Neural cell (in vitro differentiated cells): ENCODE measurements at regions not wholly inside any gene's neighbourhood (a gene's known extent, or its start where the extent isn't known, plus 50 kb on each side); places are given as distances from the start of the nearest gene placed in this dataset.

Source experiments
- H2AFZ ChIP-seq: fragments of 200-600, 300-800 bp; sonication (generic), shearing (Covaris generic); 2 replicates; pipeline ENCODE4 v1.6.0; 2014; ENCODE audit warnings: low read depth, mild to moderate bottlenecking, antibody characterized with exemption, low read length, moderate library complexity
- H3F3A ChIP-seq: fragments of 200-600 bp; shearing (Covaris generic); 2 replicates; pipeline ENCODE4 v1.6.1; 2016; ENCODE audit warnings: mild to moderate bottlenecking, moderate library complexity, mixed read lengths, antibody characterized with exemption, low read length; ENCODE audit not compliant: insufficient read depth, poor library complexity, severe bottlenecking
- H3K27ac ChIP-seq: fragments of 200-600, 300-800 bp; sonication (generic), shearing (Covaris generic); 2 replicates; pipeline ENCODE4 v1.5.1; 2014; ENCODE audit warnings: mild to moderate bottlenecking, low read length, moderate library complexity
- H3K27me3 ChIP-seq: fragments of 300-800, 200-600 bp; sonication (generic), shearing (Covaris generic); 2 replicates; pipeline ENCODE4 v1.6.0; 2014; ENCODE audit warnings: mild to moderate bottlenecking, low read depth, low read length, moderate library complexity; ENCODE audit not compliant: insufficient read depth
- H3K36me3 ChIP-seq: fragments of 300-800, 200-600 bp; sonication (generic), shearing (Covaris generic); 2 replicates; pipeline ENCODE4 v1.5.1; 2014; ENCODE audit warnings: mild to moderate bottlenecking, antibody characterized with exemption, low read length, moderate library complexity; ENCODE audit not compliant: insufficient read depth
- H3K4me2 ChIP-seq: fragments of 300-800, 200-600 bp; sonication (generic), shearing (Covaris generic); 2 replicates; pipeline ENCODE4 v1.6.0; 2014; ENCODE audit warnings: mild to moderate bottlenecking, low read length
- H3K4me3 ChIP-seq: fragments of 300-800, 200-600 bp; sonication (generic), shearing (Covaris generic); 2 replicates; pipeline ENCODE4 v1.5.1; 2014; ENCODE audit warnings: mild to moderate bottlenecking, low read length, moderate library complexity
- H3K79me2 ChIP-seq: fragments of 200-600 bp; shearing (Covaris generic); replicated peaks from 2 replicates; pipeline ENCODE4 v1.6.0; 2014; ENCODE audit warnings: mild to moderate bottlenecking, low read length, moderate library complexity; ENCODE audit not compliant: insufficient read depth
- H3K9ac ChIP-seq: fragments of 300-800, 200-600 bp; sonication (generic), shearing (Covaris generic); 2 replicates; pipeline ENCODE4 v1.6.1; 2016; ENCODE audit warnings: mild to moderate bottlenecking, low read length, mixed read lengths
- H3K9me2 ChIP-seq: fragments of 200-600 bp; shearing (Covaris generic); 2 replicates; pipeline ENCODE4 v1.6.1; 2016; ENCODE audit warnings: mild to moderate bottlenecking, low read length, mixed read lengths; ENCODE audit not compliant: insufficient read depth
- H3K9me3 ChIP-seq: fragments of 200-600, 300-800 bp; sonication (generic), shearing (Covaris generic); 2 replicates; pipeline ENCODE4 v1.6.1; 2016; ENCODE audit warnings: mild to moderate bottlenecking, mixed run types, low read length, moderate library complexity, mixed read lengths
- H4K20me1 ChIP-seq: fragments of 200-600 bp; shearing (Covaris generic); 2 replicates; pipeline ENCODE4 v1.6.1; 2016; ENCODE audit warnings: mild to moderate bottlenecking, mixed run types; ENCODE audit not compliant: insufficient read depth
- EP300 ChIP-seq: fragments of 450-650 bp; conservative IDR thresholded peaks from 2 replicates; pipeline ENCODE4 v1.6.1; 2014; ENCODE audit warnings: antibody characterized with exemption, mild to moderate bottlenecking, moderate library complexity; ENCODE audit not compliant: poor library complexity, severe bottlenecking
- EZH2 ChIP-seq: fragments of 200-600, 300-800 bp; shearing (Covaris generic), sonication (generic); IDR thresholded peaks from 2 replicates; pipeline ENCODE4 v1.6.1; 2014; ENCODE audit warnings: antibody characterized with exemption, low read length, borderline replicate concordance, mild to moderate bottlenecking; ENCODE audit not compliant: insufficient read depth, poor library complexity, severe bottlenecking
- MXI1 ChIP-seq: fragments of 450-650 bp; conservative IDR thresholded peaks from 2 replicates; pipeline ENCODE4 v1.6.1; 2014; ENCODE audit warnings: antibody characterized with exemption, mild to moderate bottlenecking; ENCODE audit not compliant: poor library complexity, severe bottlenecking
- POLR2AphosphoS5 ChIP-seq: IDR thresholded peaks from 2 replicates; pipeline ENCODE4 v1.6.1; 2012
- RAD21 ChIP-seq: fragments of 450-650 bp; conservative IDR thresholded peaks from 2 replicates; pipeline ENCODE4 v1.6.1; 2014; ENCODE audit warnings: antibody characterized with exemption, mild to moderate bottlenecking, moderate library complexity
- REST ChIP-seq: IDR thresholded peaks from 2 replicates; pipeline ENCODE4 v1.6.1; 2012; ENCODE audit warnings: borderline replicate concordance
- SMC3 ChIP-seq: fragments of 450-650 bp; conservative IDR thresholded peaks from 2 replicates; pipeline ENCODE4 v1.6.1; 2014; ENCODE audit warnings: antibody characterized with exemption, mild to moderate bottlenecking, moderate library complexity; ENCODE audit not compliant: poor library complexity
- TAF1 ChIP-seq: IDR thresholded peaks from 2 replicates; pipeline ENCODE4 v1.6.1; 2012; ENCODE audit warnings: low read depth
- TF ChIP-seq, protein P1 (sequence below): fragments of 450-650 bp; IDR thresholded peaks from 2 replicates; pipeline ENCODE4 v1.5.1; 2014; ENCODE audit warnings: antibody characterized with exemption, mild to moderate bottlenecking, moderate library complexity; ENCODE audit not compliant: poor library complexity, severe bottlenecking

GRCh38 chr1:216826214-216826613 lies 103.0 kb upstream of the ESRRG start:
- no peaks in the 10 kb centered on the region for H3F3A ChIP-seq
- TF ChIP-seq MXI1: no peak
- TF ChIP-seq, protein P1, sequence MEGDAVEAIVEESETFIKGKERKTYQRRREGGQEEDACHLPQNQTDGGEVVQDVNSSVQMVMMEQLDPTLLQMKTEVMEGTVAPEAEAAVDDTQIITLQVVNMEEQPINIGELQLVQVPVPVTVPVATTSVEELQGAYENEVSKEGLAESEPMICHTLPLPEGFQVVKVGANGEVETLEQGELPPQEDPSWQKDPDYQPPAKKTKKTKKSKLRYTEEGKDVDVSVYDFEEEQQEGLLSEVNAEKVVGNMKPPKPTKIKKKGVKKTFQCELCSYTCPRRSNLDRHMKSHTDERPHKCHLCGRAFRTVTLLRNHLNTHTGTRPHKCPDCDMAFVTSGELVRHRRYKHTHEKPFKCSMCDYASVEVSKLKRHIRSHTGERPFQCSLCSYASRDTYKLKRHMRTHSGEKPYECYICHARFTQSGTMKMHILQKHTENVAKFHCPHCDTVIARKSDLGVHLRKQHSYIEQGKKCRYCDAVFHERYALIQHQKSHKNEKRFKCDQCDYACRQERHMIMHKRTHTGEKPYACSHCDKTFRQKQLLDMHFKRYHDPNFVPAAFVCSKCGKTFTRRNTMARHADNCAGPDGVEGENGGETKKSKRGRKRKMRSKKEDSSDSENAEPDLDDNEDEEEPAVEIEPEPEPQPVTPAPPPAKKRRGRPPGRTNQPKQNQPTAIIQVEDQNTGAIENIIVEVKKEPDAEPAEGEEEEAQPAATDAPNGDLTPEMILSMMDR: no peak
- no peak for TF ChIP-seq EP300
- no peak for TF ChIP-seq REST
- TF ChIP-seq POLR2AphosphoS5: no peak
- TF ChIP-seq SMC3: no peak
- no peak for TF ChIP-seq EZH2
- no peak for TF ChIP-seq RAD21
- no peak for TF ChIP-seq TAF1

GRCh38 chr1:216825557-216825956 lies 102.3 kb upstream of the ESRRG start:
- no peak overlapping the region for H2AFZ ChIP-seq
- H3K4me3 ChIP-seq: no peak overlapping the region
- H3K27ac ChIP-seq: no peak overlapping the region
- no peak for TF ChIP-seq EZH2
- TF ChIP-seq POLR2AphosphoS5: no peak
- no peak for TF ChIP-seq MXI1
- no peak for TF ChIP-seq REST
- TF ChIP-seq TAF1: no peak
- TF ChIP-seq, protein P1: no peak
- no peak for TF ChIP-seq RAD21
- TF ChIP-seq SMC3: no peak
- no peak for TF ChIP-seq EP300
- no peaks in the 10 kb centered on the region for H3F3A ChIP-seq
- H3K4me2 ChIP-seq: no peak overlapping the region
- no peak overlapping the region for H3K9ac ChIP-seq
- no peaks in the 10 kb centered on the region for H3K27me3 ChIP-seq
- no peaks in the 10 kb centered on the region for H3K9me3 ChIP-seq
- H3K36me3 ChIP-seq: no peaks in the 10 kb centered on the region
- no peaks in the 10 kb centered on the region for H4K20me1 ChIP-seq
- no peaks in the 10 kb centered on the region for H3K9me2 ChIP-seq
- H3K79me2 ChIP-seq: no peaks in the 10 kb centered on the region

More at GRCh38 chr1:216826214-216826613, 103.0 kb upstream of the ESRRG start:
- Histone ChIP-seq H4K20me1 (no peaks in the 10 kb centered on the region), H3K9me3 (no peaks in the 10 kb centered on the region), H3K36me3 (no peaks in the 10 kb centered on the region), H2AFZ (no peak overlapping the region), H3K9me2 (no peaks in the 10 kb centered on the region), H3K9ac (no peak overlapping the region), H3K4me3 (no peak overlapping the region), H3K27ac (no peak overlapping the region), H3K79me2 (no peaks in the 10 kb centered on the region), H3K4me2 (no peak overlapping the region), H3K27me3 (no peaks in the 10 kb centered on the region)
